ENCODE measurements at regions not wholly inside any gene's neighbourhood (a gene's known extent, or its start where the extent isn't known, plus 50 kb on each side); places are given as distances from the start of the nearest gene placed in this dataset.

- no peak overlapping the region for H4K91ac ChIP-seq (ENCODE audit: insufficient read depth, low read depth, low read length)
- no peak overlapping the region for H2AK5ac ChIP-seq (ENCODE audit: low read depth, low read length)
- ATAC-seq (ENCODE audit: low read depth) = no peak
- intact Hi-C loops (cut with micrococcal nuclease) = no loop called here
- TF ChIP-seq MAZ (IDR thresholded peaks at IDR 0.05; ENCODE audit: borderline replicate concordance, low read depth, low read length) (no peak), RFX5 (IDR thresholded peaks at IDR 0.05; ENCODE audit: low read depth, low read length) (no peak), NFE2L2 (IDR thresholded peaks at IDR 0.05; ENCODE audit: low read depth, low read length) (no peak), BHLHE40 (IDR thresholded peaks at IDR 0.05; ENCODE audit: low read depth, low read length) (no peak), FOS (IDR thresholded peaks at IDR 0.05; ENCODE audit: low read depth, low read length) (no peak), SMC3 (IDR thresholded peaks at IDR 0.05; ENCODE audit: low read depth, low read length) (no peak), ELK1 (IDR thresholded peaks at IDR 0.05; ENCODE audit: borderline replicate concordance, low read depth, low read length) (no peak), RCOR1 (IDR thresholded peaks at IDR 0.05; ENCODE audit: insufficient replicate concordance, low read length) (no peak), CHD1 (IDR thresholded peaks at IDR 0.05; ENCODE audit: low read depth, low read length) (no peak), POLR2A (IDR thresholded peaks at IDR 0.05; ENCODE audit: low read depth, low read length) (no peak), MXI1 (IDR thresholded peaks at IDR 0.05; ENCODE audit: borderline replicate concordance, low read depth, low read length) (no peak), RAD21 (IDR thresholded peaks at IDR 0.05; ENCODE audit: low read length) (no peak), MAFK (IDR thresholded peaks at IDR 0.05; ENCODE audit: low read depth, low read length) (no peak)
- TF ChIP-seq, protein P1, sequence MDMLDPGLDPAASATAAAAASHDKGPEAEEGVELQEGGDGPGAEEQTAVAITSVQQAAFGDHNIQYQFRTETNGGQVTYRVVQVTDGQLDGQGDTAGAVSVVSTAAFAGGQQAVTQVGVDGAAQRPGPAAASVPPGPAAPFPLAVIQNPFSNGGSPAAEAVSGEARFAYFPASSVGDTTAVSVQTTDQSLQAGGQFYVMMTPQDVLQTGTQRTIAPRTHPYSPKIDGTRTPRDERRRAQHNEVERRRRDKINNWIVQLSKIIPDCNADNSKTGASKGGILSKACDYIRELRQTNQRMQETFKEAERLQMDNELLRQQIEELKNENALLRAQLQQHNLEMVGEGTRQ (IDR thresholded peaks at IDR 0.05; ENCODE audit: low read depth, low read length) = no peak
- TF ChIP-seq, protein P2, sequence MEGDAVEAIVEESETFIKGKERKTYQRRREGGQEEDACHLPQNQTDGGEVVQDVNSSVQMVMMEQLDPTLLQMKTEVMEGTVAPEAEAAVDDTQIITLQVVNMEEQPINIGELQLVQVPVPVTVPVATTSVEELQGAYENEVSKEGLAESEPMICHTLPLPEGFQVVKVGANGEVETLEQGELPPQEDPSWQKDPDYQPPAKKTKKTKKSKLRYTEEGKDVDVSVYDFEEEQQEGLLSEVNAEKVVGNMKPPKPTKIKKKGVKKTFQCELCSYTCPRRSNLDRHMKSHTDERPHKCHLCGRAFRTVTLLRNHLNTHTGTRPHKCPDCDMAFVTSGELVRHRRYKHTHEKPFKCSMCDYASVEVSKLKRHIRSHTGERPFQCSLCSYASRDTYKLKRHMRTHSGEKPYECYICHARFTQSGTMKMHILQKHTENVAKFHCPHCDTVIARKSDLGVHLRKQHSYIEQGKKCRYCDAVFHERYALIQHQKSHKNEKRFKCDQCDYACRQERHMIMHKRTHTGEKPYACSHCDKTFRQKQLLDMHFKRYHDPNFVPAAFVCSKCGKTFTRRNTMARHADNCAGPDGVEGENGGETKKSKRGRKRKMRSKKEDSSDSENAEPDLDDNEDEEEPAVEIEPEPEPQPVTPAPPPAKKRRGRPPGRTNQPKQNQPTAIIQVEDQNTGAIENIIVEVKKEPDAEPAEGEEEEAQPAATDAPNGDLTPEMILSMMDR (conservative IDR thresholded peaks at IDR 0.05; ENCODE audit: low read depth, low read length) = no peak
- H3K79me1 ChIP-seq (ENCODE audit: low read depth in 1 of 2, low read length in 2 of 2) = no peaks in the 10 kb centered on the region
- no peak overlapping the region for H2BK15ac ChIP-seq (ENCODE audit: low read depth, low read length)
- no peak overlapping the region for H3K56ac ChIP-seq (ENCODE audit: extremely low read depth, insufficient read depth, low read length)
- no peak overlapping the region for H2AK9ac ChIP-seq (replicated peaks; ENCODE audit: low read depth, low read length, poor library complexity)
- ChIA-PET POLR2A (ENCODE audit: unreplicated experiment) (no interaction called here), CTCF (no interaction called here)
- no CpG with 5 or more reads among the region's 4 CpGs for WGBS, 2 experiments (ENCODE audit: extremely low coverage in 2 of 2, insufficient read length in 1 of 2)
- H3K4me2 ChIP-seq (ENCODE audit: low read depth, low read length) = no peak overlapping the region
- no peak overlapping the region for H3K27ac ChIP-seq (ENCODE audit: insufficient read depth, low read length)
- no peaks in the 10 kb centered on the region for H4K20me1 ChIP-seq (ENCODE audit: insufficient read depth, low read length)
- H3K4ac ChIP-seq (ENCODE audit: low read depth, low read length) = no peak overlapping the region
- no TSS peak for BruUV-seq (replicated peaks)
- no peak overlapping the region for H3K14ac ChIP-seq (replicated peaks; ENCODE audit: low read depth, low read length)
- no peak overlapping the region for H2AFZ ChIP-seq (replicated peaks; ENCODE audit: low read length, poor library complexity)
- no peaks in the 10 kb centered on the region for H3K27me3 ChIP-seq (ENCODE audit: control insufficient read depth, insufficient read depth, low read length)
- no peak overlapping the region for H4K8ac ChIP-seq (ENCODE audit: low read depth in 2 of 2, low read length in 2 of 2)
- no peak overlapping the region for H2BK5ac ChIP-seq (ENCODE audit: low read depth, low read length, poor library complexity, severe bottlenecking)
- DNase-seq = no peak
- in situ Hi-C loops (cut with MboI; ENCODE audit: low sequenced_read_pairs) = no loop called here
- no peak overlapping the region for H2BK20ac ChIP-seq (ENCODE audit: low read depth, low read length)
- H3K4me3 ChIP-seq (ENCODE audit: insufficient read depth, low read depth, low read length) = no peak overlapping the region
- no peaks in the 10 kb centered on the region for H3K36me3 ChIP-seq (ENCODE audit: control insufficient read depth, insufficient read depth, low read length)
- no peak overlapping the region for H3K23ac ChIP-seq (ENCODE audit: low read depth, low read length)
- no peaks in the 10 kb centered on the region for H3K9me1 ChIP-seq (ENCODE audit: insufficient read depth, low read length)
- no peak overlapping the region for H3K9ac ChIP-seq (ENCODE audit: low read depth, low read length)
- H2BK120ac ChIP-seq (ENCODE audit: low read depth, low read length) = no peak overlapping the region
- dilution Hi-C loops (cut with HindIII; ENCODE audit: low sequenced_read_pairs, unreplicated experiment) = no loop called here
- no peaks in the 10 kb centered on the region; the same call in 1 of the 2 replicates for H3K9me3 ChIP-seq (ENCODE audit: control insufficient read depth, insufficient read depth, low read length)
- no peak overlapping the region for H3K18ac ChIP-seq (ENCODE audit: low read depth, low read length)
- H3K4me1 ChIP-seq (ENCODE audit: control insufficient read depth, insufficient read depth, low read length) = no peaks in the 10 kb centered on the region
- no peak overlapping the region for H4K5ac ChIP-seq (ENCODE audit: low read depth, low read length)
Measured at GRCh38 chr3:24956613-24957012, 462.0 kb upstream of the THRB start.
